Natural killer cell (primary cell): ENCODE measurements at regions not wholly inside any gene's neighbourhood (a gene's known extent, or its start where the extent isn't known, plus 50 kb on each side); places are given as distances from the start of the nearest gene placed in this dataset.
"Not testable (repeated sequence)": the region's sequence is repeated elsewhere in the genome, so short reads cannot be mapped to it uniquely, and the experiment has no call there.

ENCODE experiments used
- ATAC-seq, 3 donors: fragments of 150-1000 bp in 2 of 3; fragments of 200-7000 bp in 1 of 3; cut with Tn5 transposase; 1 replicate in 1 of 3; 2 replicates in 2 of 3; pipeline ENCODE4 v1.10.0; 2021; ENCODE audit warnings: mild to moderate bottlenecking in 2 of 3, moderate library complexity in 2 of 3
- DNase-seq, 2 donors: peaks; one replicate each; pipeline versions ENCODE4 v3.0.0 to v3.0.0-alpha.2; 2013 to 2021; ENCODE audit warnings: mixed read lengths in 1 of 2
- H3K27ac ChIP-seq: one replicate; pipeline ENCODE4 v1.5.1; 2013; ENCODE audit warnings: mild to moderate bottlenecking, low read length
- H3K27me3 ChIP-seq: one replicate; pipeline ENCODE4 v1.6.1; 2013; ENCODE audit warnings: low read length; ENCODE audit not compliant: control insufficient read depth, insufficient read depth
- H3K36me3 ChIP-seq: one replicate; pipeline ENCODE4 v1.6.1; 2013; ENCODE audit warnings: low read length; ENCODE audit not compliant: control insufficient read depth, insufficient read depth
- H3K4me1 ChIP-seq: one replicate; pipeline ENCODE4 v1.6.1; 2013; ENCODE audit warnings: low read length; ENCODE audit not compliant: control insufficient read depth, insufficient read depth
- H3K4me3 ChIP-seq: one replicate; pipeline ENCODE4 v1.5.1; 2013; ENCODE audit warnings: low read length
- H3K9me3 ChIP-seq: one replicate; pipeline ENCODE4 v1.6.1; 2013; ENCODE audit warnings: low read length; ENCODE audit not compliant: control insufficient read depth, insufficient read depth
- H3K27ac Mint-ChIP-seq, 2 donors: one replicate each; pipeline ENCODE4 v1.8.0; 2022; ENCODE audit warnings: mild to moderate bottlenecking in 2 of 2, mixed read lengths in 2 of 2, moderate library complexity in 1 of 2
- H3K27me3 Mint-ChIP-seq, 2 donors: one replicate each; pipeline ENCODE4 v1.8.0; 2022; ENCODE audit warnings: low read depth in 2 of 2, mixed read lengths in 2 of 2
- H3K36me3 Mint-ChIP-seq: one replicate; pipeline ENCODE4 v1.8.0; 2022; ENCODE audit warnings: mixed read lengths
- H3K4me1 Mint-ChIP-seq, 2 donors: one replicate each; pipeline ENCODE4 v1.8.0; 2022; ENCODE audit warnings: mixed read lengths in 2 of 2
- H3K4me3 Mint-ChIP-seq: one replicate; pipeline ENCODE4 v1.8.0; 2022; ENCODE audit warnings: mild to moderate bottlenecking, moderate library complexity, mixed read lengths
- H3K9me3 Mint-ChIP-seq, 2 donors: one replicate each; pipeline ENCODE4 v1.8.0; 2022; ENCODE audit warnings: mixed read lengths in 2 of 2
- CTCF ChIP-seq: fragments of 200-600 bp; IDR thresholded peaks from one replicate; pipeline ENCODE4 v1.8.0; 2022; ENCODE audit warnings: antibody characterized with exemption
- WGBS: methylation state at CpG from one replicate; pipeline ENCODE4 v1.1.7; 2013; ENCODE audit warnings: missing lambda C conversion rate; ENCODE audit not compliant: insufficient coverage; 5-methylcytosine and 5-hydroxymethylcytosine counted together
- intact Hi-C: fragments of 100-400 bp; cut with micrococcal nuclease; formaldehyde crosslinking; loops from one replicate; pipeline ENCODE4 v1.14.2; 2022

- no peak for TF ChIP-seq CTCF
- Mint-ChIP-seq H3K36me3 (no peaks in the 10 kb centered on the region), H3K4me1 (no peaks in the 10 kb centered on the region), H3K9me3 (peaks cover 3 to 5% of the 10 kb centered on the region in 2 donors), H3K4me3 (no peak overlapping the region), H3K27me3 (no peaks in the 10 kb centered on the region), H3K27ac (no peak overlapping the region)
- no peak overlapping the region for H3K27ac ChIP-seq
- H3K9me3 ChIP-seq: no peaks in the 10 kb centered on the region
- intact Hi-C loops: no loop called here
- no peak overlapping the region for H3K4me3 ChIP-seq
- no peaks in the 10 kb centered on the region for H3K4me1 ChIP-seq
- DNase-seq (no peak), ATAC-seq (no peak)
- WGBS: 89% methylated on average over 3 of the region's 5 CpGs
- H3K36me3 ChIP-seq: no peaks in the 10 kb centered on the region
- no peaks in the 10 kb centered on the region for H3K27me3 ChIP-seq
These were observed 1462.8 kb upstream of the GBE1 start for GRCh38 chr3:83224101-83224868.

GRCh38 chr3:83218383-83219200 is 1457.1 kb upstream of the GBE1 start:
- Histone ChIP-seq H3K4me3 (no peak overlapping the region), H3K4me1 (no peaks in the 10 kb centered on the region), H3K9me3 (peaks cover 17% of the 10 kb centered on the region), H3K36me3 (no peaks in the 10 kb centered on the region), H3K27me3 (no peaks in the 10 kb centered on the region), H3K27ac (no peak overlapping the region)
- H3K9me3 Mint-ChIP-seq: peaks cover 6 to 17% of the 10 kb centered on the region in 2 donors
- WGBS: 94% methylated on average over 14 of the region's 14 CpGs
- no peaks in the 10 kb centered on the region for H3K27me3 Mint-ChIP-seq
- DNase-seq (no peak), ATAC-seq (no peak)
- intact Hi-C loops: no loop called here
- H3K36me3 Mint-ChIP-seq: no peaks in the 10 kb centered on the region
- no peak overlapping the region for H3K27ac Mint-ChIP-seq
- TF ChIP-seq CTCF: no peak
- no peak overlapping the region for H3K4me3 Mint-ChIP-seq
- H3K4me1 Mint-ChIP-seq: no peaks in the 10 kb centered on the region

GRCh38 chr3:83217595-83218118 is 1456.2 kb upstream of the GBE1 start:
- intact Hi-C loops, ATAC-seq, H3K4me3 Mint-ChIP-seq, H3K4me3 ChIP-seq, H3K4me1 ChIP-seq, H3K27ac Mint-ChIP-seq, H3K4me1 Mint-ChIP-seq, H3K27me3 ChIP-seq, H3K27ac ChIP-seq, DNase-seq, H3K36me3 Mint-ChIP-seq, H3K27me3 Mint-ChIP-seq, H3K36me3 ChIP-seq: not testable (repeated sequence)
- peaks cover 17% of the 10 kb centered on the region for H3K9me3 ChIP-seq
- WGBS: 96% methylated on average over 41 of the region's 41 CpGs
- H3K9me3 Mint-ChIP-seq: peaks cover 5 to 18% of the 10 kb centered on the region in 2 donors

GRCh38 chr3:83216919-83217594 is 1455.6 kb upstream of the GBE1 start:
- no peak overlapping the region for H3K4me3 ChIP-seq
- no peaks in the 10 kb centered on the region for H3K36me3 ChIP-seq
- H3K27me3 ChIP-seq: no peaks in the 10 kb centered on the region
- Mint-ChIP-seq H3K36me3 (no peaks in the 10 kb centered on the region), H3K4me3 (no peak overlapping the region), H3K9me3 (peaks cover 7 to 18% of the 10 kb centered on the region in 2 donors), H3K27ac (no peak overlapping the region), H3K4me1 (no peaks in the 10 kb centered on the region), H3K27me3 (no peaks in the 10 kb centered on the region)
- H3K27ac ChIP-seq: no peak overlapping the region
- ATAC-seq: no peak
- intact Hi-C loops: no loop called here
- 90% methylated on average over 24 of the region's 24 CpGs for WGBS
- no peak for DNase-seq
- H3K4me1 ChIP-seq: no peaks in the 10 kb centered on the region
- no peak for TF ChIP-seq CTCF
- H3K9me3 ChIP-seq: peaks cover 17% of the 10 kb centered on the region
